Suprapubic skin (tissue), 4 donors: ENCODE measurements at regions not wholly inside any gene's neighbourhood (a gene's known extent, or its start where the extent isn't known, plus 50 kb on each side); places are given as distances from the start of the nearest gene placed in this dataset.

ENCODE experiments used
- EP300 ChIP-seq: sonication (generic); formaldehyde crosslinking; IDR thresholded peaks from one replicate; pipeline ENCODE4 v1.6.1; 2017; ENCODE audit warnings: antibody characterized with exemption
- POLR2A ChIP-seq, 2 donors: fragments of 450-650 bp; IDR thresholded peaks; one replicate each; pipeline ENCODE4 v1.6.1; 2017; ENCODE audit warnings: antibody characterized with exemption in 2 of 2, mild to moderate bottlenecking in 2 of 2, moderate library complexity in 2 of 2
- POLR2AphosphoS5 ChIP-seq, 3 donors: sonication (generic); formaldehyde crosslinking; IDR thresholded peaks; one replicate each; pipeline ENCODE4 v1.6.1; 2017; ENCODE audit warnings: antibody characterized with exemption in 3 of 3
- TF ChIP-seq, protein P1 (sequence below), 2 donors: fragments of 200-600 bp in 1 of 2; fragments of 450-650 bp in 1 of 2; sonication (generic) in 1 of 2; IDR thresholded peaks; one replicate each; pipeline ENCODE4 v1.5.1; 2016 to 2019; ENCODE audit warnings: antibody characterized with exemption in 2 of 2, mild to moderate bottlenecking in 1 of 2, moderate library complexity in 1 of 2

DNA sequence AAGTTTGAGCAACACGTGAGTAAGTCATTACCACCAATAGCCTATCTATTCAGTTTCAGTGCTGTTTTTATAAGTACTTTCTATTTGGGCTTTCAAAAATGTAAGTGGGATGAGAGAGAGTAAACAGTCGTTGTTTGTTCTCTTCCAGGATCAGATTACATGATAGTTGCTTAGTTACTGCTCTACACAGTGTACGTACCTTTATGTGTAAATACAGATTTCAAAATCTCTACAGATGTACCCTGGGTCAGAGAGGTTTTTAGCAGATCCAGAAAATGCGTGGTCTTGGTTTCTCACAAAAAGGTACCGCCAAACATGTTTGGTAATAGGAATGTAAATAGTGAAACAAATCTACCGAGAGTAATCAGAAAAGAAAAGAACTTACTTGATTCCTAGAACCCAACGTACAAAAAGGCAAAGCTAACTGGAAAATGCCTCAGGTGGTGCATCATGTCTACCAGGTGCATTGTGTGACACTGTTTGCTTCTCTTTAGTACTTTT is 421.1 kb downstream of the BCKDHB start:
- TF ChIP-seq, protein P1, sequence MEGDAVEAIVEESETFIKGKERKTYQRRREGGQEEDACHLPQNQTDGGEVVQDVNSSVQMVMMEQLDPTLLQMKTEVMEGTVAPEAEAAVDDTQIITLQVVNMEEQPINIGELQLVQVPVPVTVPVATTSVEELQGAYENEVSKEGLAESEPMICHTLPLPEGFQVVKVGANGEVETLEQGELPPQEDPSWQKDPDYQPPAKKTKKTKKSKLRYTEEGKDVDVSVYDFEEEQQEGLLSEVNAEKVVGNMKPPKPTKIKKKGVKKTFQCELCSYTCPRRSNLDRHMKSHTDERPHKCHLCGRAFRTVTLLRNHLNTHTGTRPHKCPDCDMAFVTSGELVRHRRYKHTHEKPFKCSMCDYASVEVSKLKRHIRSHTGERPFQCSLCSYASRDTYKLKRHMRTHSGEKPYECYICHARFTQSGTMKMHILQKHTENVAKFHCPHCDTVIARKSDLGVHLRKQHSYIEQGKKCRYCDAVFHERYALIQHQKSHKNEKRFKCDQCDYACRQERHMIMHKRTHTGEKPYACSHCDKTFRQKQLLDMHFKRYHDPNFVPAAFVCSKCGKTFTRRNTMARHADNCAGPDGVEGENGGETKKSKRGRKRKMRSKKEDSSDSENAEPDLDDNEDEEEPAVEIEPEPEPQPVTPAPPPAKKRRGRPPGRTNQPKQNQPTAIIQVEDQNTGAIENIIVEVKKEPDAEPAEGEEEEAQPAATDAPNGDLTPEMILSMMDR (IDR thresholded peaks at IDR 0.05), result no peak
- TF ChIP-seq POLR2AphosphoS5 (IDR thresholded peaks at IDR 0.05) (no peak), POLR2A (IDR thresholded peaks at IDR 0.05) (no peak), EP300 (no peak)
